GM21786 (cell line): ENCODE measurements at regions not wholly inside any gene's neighbourhood (a gene's known extent, or its start where the extent isn't known, plus 50 kb on each side); places are given as distances from the start of the nearest gene placed in this dataset.
"Not testable (repeated sequence)": the region's sequence is repeated elsewhere in the genome, so short reads cannot be mapped to it uniquely, and the experiment has no call there.

ENCODE experiments used
- ATAC-seq: cut with Tn5 transposase; IDR thresholded peaks from one replicate; pipeline ENCODE4 v1.9.1; 2021; ENCODE audit not compliant: unreplicated experiment

DNA sequence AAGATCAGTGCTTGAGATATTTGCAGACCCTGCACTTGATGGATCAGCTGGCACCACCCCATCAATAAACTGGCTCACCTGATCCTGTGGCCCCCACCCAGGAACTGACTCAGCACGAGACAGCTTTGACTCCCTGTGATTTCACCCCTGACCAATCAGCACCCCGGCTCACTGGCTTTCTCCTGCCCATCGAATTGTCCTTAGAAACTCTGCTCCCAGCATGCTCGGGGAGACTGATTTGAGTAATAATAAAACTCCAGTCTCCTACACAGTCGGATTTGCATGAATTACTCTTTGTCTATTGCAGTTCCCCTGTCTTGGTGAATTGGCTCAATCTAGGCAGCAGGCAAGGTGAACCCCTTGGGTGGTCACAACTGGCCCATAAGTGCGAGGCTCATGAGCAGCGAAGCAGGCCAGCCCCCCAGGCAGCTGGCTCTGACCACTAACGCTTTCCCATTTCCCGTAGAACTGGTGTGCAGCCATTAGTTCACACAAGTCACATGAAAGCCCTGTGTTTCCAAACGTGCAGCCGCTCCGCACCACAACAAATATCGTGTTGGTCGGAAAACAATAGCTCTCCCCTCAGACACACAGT, 79.6 kb downstream of the RSPH3 start:
- ATAC-seq, result no peak

DNA sequence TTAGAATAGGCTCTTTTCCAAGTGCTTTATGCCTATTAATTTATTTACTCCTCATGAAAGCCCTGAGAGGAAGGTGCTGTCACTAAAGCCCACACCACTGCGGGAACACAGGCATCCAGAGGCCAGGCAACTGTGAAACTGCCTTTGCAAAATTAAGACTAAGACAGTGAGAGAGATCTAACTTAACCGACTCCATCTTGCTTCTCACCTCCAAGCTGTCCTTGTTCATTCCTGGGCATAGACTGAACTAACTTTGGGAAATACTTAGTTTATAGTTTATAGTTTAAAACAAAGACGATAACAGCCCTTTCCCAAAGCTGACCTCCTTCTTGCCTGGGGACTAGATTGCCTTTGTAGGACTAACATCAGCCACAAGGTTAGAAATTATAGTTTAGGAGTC, 80.1 kb downstream of the RSPH3 start:
- no peak for ATAC-seq

DNA sequence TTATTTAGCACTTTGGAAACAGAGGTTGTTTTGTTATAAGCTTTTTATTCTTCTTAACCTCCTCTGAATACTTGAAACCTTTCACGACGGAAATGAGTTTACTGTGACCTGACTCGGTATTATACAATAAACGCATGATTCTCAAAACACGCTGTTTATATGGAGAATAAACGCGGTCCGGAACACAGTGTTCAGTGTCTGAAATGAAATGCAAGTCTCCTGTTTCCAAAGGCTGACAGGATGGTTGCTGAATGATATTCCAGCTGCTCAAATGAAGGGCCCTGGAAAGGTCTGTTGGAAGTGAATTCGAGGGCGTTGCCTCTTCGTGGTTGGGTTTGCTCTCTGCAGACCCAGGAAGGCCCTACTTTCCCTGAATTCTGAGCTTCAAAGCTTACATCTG, 83.4 kb downstream of the RSPH3 start:
- no peak for ATAC-seq

DNA sequence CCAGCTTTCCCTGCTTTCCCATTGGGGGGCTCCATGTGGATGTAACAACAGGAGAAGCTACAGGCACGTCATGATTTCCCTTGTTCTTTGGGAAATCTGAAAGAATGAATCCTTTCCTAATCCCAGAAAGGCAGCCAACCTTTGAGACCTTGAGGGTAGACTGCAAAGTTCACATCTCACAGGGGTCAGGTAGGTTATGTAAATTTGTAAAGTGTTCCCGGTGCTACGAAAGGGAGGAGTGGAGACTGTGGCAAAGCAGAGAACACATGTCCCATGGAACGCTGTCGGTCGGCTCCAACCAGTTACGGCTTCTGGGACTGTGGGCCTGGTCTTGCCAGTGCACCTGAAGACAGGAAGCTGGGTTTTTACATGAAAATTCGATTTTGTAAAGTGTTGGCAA, 85.1 kb downstream of the RSPH3 start:
- no peak for ATAC-seq

DNA sequence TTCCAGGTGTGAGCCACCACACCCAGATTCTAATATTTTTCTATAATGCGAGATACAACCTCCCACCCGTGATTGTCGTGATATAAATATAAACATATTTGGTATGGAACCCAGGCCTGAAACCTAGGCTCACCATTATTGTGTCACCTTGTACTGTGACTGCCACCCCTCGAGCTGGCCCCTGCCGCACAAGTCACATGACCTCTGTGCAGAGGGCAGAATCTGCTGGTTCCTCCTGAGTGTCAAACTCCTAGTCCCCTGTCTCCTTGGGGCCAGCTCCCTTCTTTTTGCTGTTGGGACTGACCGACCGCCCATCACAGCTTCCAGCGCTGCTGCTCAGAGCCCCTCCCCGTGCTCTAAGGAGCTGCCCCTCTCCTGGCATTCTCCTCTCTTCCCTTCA, 86.4 kb downstream of the RSPH3 start:
- ATAC-seq, result no peak

DNA sequence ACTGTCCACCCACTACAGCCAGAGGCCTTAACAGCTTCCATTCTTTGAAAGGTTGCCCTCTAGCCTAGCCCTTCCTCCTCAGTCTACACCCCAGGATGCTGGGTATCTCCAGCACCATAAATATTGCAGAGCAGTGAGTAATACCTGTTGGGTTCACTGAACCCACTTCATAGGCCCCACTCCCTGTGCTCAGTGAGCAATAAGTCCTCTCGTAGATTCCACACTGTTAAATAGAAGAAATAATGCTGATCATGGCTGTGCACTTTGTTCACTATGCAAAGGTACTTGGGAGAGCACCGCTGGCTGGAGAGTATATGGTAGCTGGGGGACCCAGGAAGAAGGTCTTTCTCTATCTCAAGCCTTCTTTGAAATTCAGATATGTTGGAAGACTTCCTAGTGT, 87.3 kb downstream of the RSPH3 start:
- no peak for ATAC-seq

DNA sequence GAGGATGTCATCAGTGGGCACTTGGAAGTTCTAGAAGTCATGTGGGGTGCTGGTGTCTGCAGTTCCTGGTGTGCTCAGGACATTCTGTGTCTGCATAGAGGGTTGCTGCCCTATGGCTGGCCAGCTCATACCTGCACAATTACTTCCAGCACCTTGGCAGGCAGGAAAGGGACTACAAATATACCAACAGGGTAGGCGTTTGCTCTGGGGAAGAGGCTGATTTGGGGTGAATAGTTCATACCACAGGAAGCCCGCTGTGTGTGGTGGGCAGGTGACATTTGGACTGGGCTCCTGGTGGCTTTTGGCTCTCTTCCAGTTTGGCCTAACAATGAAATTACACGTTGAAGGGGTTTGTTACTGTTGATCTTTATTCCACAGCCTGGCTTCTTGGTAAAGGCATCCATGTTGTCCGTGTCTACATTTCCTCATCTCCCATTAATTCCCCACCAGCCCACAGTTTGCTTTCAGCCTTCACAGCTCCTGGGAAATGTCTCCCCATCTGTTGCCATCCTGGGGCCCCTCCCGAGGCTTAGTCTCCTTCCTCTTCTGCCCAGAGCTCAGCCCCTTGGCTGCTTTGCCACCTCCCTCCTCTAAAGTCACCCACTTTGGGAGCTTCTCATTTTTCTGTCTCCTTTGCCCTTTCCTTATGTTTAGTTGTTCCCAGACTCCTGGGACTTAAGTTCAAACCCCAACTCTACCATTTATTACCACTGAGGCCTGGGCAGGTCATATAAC, 88.1 kb downstream of the RSPH3 start:
- peak; percentile 46 for ATAC-seq

DNA sequence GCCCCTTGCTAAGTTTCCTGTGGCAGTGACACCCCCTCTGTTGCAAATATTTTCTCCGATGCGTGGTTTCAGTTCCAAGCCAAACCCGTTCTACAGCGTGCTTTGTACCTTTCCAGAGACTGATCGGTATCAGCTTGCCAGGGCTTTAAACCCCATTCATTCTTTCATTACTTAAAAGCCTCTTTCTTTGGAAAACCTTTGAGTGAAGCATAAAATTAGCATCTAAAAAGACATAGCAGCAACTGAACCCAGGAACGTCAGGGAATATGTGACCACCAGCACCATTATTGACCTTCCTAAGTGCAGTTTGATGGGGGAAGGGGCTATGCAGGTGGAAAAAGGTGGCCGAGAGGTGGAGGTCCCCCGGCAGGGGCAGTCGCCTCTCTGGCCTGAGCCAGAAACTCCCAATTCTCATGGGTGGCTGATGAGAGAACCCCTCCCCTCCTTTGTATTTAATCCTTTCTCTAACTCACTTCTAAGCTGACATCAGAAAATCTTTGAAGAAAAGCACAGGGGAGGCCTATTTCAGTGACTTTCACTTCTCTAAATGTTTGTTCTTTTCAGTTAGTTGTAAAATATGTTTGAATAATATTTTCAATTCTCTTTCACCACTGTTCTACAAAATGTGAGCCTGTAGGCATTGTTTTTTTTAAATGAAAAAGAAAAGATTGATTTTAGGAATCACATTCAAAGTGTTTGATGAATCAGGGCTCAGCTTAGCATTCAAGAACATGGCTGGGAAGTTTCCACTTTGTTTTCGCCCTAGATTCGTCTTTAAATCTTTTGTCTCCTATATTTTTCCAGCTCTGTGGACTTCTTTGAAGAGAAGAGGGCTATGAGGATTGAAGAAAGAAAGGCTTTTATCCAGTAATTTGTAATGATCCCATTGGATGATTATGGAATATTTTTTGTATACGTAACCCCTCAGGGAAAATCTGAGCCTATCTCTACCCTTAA, 89.2 kb downstream of the RSPH3 start:
- peak; percentile 58 for ATAC-seq

DNA sequence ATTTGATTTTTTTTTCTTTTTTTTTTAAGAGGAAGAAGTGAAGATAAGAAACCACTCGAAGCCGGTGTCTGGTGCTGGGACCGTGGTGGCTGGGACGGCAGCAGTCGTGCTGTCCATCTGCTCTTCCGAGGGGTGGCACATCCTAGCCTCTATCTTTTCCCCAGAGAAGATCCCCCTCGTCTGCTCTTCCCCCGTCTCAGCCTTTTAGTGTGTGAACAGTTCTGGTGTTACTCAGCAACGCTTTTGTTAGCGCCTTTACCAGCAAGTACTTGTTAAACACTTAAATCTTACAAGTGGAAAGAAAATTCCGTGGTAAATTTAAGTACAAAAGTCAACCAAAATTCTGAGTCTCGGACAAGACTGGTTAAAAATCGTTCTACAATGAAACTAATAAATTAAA, 90.1 kb downstream of the RSPH3 start:
- no peak for ATAC-seq

DNA sequence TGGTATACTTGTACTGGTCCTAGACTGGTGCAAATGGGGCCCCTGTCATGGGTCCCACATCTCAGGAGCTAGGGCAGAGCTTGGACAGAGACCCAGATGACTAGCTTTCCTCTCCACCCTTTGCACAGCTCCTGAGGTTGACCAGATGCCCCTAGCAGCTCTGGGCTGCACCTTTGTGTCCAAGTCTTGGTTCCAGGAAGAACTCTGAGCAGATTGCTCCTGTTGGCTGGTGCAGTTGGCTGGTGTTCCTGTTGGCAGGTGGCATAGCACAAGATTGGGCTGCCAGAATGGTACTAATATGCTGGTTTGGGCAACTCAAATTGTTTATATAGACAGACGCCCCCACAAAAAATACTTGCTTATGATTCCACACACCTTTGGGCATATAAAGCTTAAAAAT, 89.4 kb upstream of the EZR start:
- ATAC-seq, result no peak

DNA sequence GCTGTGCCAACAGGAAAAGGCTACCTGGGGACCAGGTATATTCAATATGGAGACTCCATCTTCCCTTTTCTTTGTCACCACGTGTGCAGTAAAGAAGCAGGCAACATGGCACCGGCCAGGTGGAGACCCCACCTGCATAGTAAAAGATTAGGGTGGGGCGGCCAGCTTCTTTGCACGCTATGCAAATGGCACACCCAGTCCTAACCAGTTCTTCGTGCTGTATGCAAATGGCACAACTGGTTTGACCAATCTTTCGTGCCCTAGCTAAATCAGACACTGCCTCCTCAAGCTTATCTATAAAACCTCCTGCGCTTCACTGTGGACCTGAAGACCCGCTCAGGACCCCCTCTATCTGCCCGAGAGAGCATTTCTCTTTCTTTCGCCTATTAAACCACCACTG, 88.8 kb upstream of the EZR start:
- no peak for ATAC-seq

DNA sequence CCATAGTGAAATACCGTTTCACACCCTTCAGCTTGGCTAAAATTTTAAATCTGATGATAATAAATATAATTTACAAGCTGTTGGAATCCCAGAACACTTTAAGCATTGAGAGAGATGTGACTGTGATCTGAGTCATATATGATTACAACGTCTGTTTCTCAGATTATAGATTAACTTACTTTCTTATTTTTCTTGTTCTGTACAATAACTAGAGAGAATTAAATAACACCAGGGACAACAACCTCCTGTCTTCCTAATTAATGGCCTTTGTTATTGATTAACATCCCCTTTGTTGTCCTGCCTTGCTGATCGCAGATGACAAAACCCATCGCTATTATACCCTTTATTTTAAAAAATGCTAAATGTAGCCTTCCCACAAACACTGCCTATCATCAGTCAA, 87.8 kb upstream of the EZR start:
- ATAC-seq, result no peak

DNA sequence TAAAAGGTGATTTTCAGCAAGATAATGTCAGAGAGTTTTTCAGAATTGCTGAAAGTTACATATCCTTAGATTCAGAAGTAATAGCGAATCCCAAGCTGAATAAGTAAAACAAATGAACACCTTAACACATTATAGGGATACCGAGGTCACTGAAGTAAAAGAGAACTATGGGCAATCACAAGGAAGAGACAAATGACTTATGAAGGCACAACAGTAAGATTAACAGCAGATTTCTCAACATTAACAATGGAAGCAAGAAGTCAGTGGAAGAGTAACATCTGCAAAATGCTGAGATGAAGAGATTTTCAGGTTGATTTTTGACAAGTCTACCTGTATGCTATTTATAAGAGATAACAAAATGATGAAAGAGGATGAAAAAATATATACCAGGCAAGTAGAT, 86.1 kb upstream of the EZR start:
- ATAC-seq, result no peak

DNA sequence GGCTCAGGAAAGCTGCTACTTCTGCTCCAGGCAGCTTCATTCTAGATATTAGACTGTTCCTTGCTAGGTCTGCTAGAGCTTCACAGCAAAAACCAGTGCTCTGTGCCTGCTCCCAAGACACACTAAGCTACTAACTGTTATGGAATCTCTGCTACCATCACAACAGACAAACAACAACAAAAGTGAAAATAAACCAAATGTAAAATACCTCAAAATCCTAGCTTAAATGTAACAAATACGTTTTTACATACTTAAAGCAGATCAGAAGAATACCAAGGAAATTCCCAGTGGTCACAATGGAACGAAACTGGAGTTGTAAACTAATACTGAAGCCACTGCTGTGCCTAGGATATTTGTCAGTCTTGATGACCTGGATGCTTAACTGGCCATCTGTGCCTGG, 84.6 kb upstream of the EZR start:
- no peak for ATAC-seq

DNA sequence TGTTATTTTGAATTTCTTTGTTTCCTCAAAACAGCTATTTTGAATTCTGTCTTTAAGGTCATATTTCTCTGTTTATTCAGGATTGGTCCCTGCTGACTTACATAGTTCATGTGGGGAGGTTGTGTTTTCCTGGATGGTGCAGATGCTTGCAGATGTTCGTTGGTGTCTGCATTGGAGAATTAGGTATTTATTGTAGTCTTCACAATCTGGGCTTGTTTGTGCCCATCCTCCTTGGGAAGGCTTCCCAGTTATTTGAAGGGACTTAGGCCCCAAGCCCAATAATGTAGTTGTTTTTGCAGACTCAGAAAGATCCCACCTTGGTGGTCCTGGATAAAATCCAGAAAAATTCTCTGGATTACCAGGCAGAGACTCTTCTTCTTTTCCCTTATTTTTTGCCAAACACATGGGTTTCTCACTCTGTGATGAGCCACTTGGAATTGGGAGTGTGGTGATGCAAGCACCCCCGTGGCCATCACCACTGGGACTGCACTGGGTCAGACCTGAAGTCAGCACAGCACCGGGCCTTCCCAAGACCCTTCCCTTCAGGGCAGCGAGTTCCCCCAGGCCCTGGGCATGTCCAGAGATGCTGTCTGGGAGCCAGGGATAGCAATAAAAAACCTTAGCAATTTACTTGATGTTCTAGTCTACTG, 81.6 kb upstream of the EZR start:
- ATAC-seq, result no peak

DNA sequence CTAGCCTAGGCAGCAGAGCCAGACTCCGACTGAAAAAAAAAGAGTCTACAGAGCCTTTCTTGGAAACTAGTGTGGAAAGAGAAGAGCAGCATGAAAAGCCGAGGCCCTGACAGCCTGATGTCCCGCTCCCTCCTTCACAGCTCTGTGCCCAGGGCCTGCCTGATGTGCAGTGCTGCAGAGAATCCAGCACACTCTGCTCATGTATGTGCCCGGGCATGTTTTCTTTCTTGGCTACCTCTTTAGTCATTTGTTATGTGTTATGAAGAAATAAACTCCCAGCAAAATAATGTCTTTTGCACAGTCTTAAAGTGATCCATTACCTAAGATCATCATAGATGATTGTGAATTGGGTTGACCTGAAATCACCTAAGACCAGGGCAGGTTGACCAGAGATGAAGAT, 78.1 kb upstream of the EZR start:
- no peak for ATAC-seq

DNA sequence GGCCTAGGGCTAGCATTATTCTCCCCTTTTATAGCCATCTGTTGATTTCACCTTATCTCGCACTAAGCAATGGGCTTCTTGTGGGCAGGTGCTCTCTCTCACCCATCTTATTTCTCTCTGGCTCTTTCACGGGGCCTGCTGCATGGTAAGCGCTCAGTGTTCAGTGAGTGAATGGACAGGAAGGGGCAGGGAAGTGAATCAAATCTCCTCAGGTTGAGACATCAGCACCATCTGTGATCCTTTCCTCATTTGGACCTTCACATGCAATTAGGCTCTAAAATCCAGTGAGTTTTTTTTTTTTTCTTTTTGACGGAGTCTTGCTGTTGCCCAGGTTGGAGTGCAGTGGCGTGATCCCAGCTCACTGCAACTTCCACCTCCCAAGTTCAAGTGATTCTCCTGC, 76.5 kb upstream of the EZR start:
- ATAC-seq, result no peak

DNA sequence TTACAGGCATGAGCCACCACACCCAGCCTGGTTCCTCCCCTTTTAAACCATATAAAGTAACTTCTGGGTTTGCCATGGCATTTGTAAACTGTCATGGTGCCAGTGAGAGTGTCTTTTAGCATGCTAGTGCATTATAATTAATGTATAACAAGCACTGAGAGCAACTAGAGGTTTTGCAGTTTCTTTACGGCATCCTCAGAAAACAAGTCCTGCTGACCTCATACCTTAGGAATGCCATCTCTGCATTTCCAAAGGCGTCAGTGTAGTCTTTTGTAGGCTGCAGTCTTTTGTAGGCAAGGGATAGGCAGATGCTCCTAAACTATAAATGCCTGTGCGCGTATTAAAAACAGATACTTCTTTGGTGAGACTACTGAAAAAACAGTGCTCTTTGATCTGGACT, 75.0 kb upstream of the EZR start:
- no peak for ATAC-seq

DNA sequence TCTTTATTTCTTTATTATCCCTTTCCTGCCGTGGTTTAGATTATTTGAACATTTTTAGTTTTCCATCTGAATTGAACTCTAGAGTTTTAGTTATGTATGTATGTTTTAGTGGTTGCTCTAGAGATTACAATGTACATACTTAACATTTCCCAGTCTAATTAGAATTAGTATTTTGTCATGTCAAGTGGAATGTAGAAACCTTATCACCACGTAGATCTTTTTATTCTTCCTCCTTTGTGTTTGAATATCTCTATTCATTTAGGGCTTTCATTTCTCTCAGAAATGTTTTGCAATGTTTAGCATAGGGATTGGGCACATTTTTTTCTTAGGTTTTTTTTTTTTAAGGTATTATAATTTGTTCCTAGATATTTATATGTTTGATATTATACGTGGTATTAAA, 73.1 kb upstream of the EZR start:
- no peak for ATAC-seq

DNA sequence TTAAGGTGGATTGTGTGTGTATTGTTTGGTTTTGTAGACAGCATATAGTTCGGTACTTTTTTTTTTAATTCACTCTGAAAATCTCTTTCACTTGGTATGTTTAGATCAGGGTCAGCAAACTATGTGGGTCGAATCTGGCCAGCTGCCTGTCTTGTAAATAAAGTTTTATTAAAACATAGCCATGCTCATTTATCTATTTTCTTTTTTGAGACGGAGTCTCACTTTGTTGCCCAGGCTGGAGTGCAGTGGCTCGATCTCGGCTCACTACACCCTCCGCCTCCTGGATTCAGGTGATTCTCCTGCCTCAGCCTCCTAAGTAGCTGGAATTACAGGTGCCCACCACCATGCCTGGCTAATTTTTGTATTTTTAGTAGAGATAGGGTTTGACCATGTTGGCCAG, 72.4 kb upstream of the EZR start:
- not testable (repeated sequence) for ATAC-seq

DNA sequence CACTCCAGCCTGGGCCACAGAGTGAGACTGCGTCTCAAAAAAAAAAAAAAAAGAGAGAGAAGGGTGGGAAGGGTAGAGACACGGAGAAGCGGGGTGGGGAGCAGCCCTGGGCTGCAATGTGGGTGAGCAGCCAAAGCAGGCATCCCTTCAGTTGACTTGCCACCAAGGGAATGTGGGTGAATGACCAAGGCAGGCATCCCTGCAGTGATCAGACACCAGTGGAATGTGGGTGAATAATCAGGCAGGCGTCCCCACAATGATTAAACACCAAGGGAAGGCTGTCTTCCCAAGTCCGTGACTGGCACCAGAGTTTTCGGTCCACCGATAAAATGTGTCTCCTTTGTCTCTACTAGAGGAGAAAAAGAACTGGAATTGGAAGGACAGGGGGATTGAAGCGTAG, 69.0 kb upstream of the EZR start:
- ATAC-seq, result not testable (repeated sequence)
